ENCODE measurements at regions not wholly inside any gene's neighbourhood (a gene's known extent, or its start where the extent isn't known, plus 50 kb on each side); places are given as distances from the start of the nearest gene placed in this dataset.
A peak's percentile ranks its signal among the peaks of the same experiment; 100 is the strongest.

GRCh38 chr4:74619931-74620702, 174.2 kb downstream of the BTC start:
- TF ChIP-seq CTCF (IDR thresholded peaks at IDR 0.05; ENCODE audit: control insufficient read depth, extremely low read depth, insufficient read depth) = no peak
- no peak overlapping the region for H3K4me3 ChIP-seq (ENCODE audit: low read depth, low read length)
- DNase-seq (ENCODE audit: low read depth) = no peak

- TF ChIP-seq CTCF (IDR thresholded peaks at IDR 0.05; ENCODE audit: control insufficient read depth, extremely low read depth, insufficient read depth) = no peak
- H3K4me3 ChIP-seq (ENCODE audit: low read depth, low read length) = no peak overlapping the region
- peak; percentile 2 for DNase-seq (ENCODE audit: low read depth)
These were observed 172.7 kb downstream of the BTC start for GRCh38 chr4:74621616-74622015.

- no peak overlapping the region for H3K4me3 ChIP-seq (ENCODE audit: low read depth, low read length)
- peak; percentile 88 for TF ChIP-seq CTCF (IDR thresholded peaks at IDR 0.05; ENCODE audit: control insufficient read depth, extremely low read depth, insufficient read depth)
- peak; percentile 44 for DNase-seq (ENCODE audit: low read depth)
These were observed 171.3 kb downstream of the BTC start for GRCh38 chr4:74623041-74623440.

- TF ChIP-seq CTCF (IDR thresholded peaks at IDR 0.05; ENCODE audit: control insufficient read depth, extremely low read depth, insufficient read depth) = no peak
- DNase-seq (ENCODE audit: low read depth) = no peak
- no peak overlapping the region for H3K4me3 ChIP-seq (ENCODE audit: low read depth, low read length)
These were observed 169.8 kb downstream of the BTC start for GRCh38 chr4:74624351-74625151.

- DNase-seq (ENCODE audit: low read depth) = no peak
- no peak for TF ChIP-seq CTCF (IDR thresholded peaks at IDR 0.05; ENCODE audit: control insufficient read depth, extremely low read depth, insufficient read depth)
- no peak overlapping the region for H3K4me3 ChIP-seq (ENCODE audit: low read depth, low read length)
These were observed 168.3 kb downstream of the BTC start for GRCh38 chr4:74625981-74626380.

GRCh38 chr4:74627093-74627492, 167.2 kb downstream of the BTC start:
- TF ChIP-seq CTCF (IDR thresholded peaks at IDR 0.05; ENCODE audit: control insufficient read depth, extremely low read depth, insufficient read depth) = no peak
- no peak for DNase-seq (ENCODE audit: low read depth)
- H3K4me3 ChIP-seq (ENCODE audit: low read depth, low read length) = no peak overlapping the region
